K562 (cell line): ENCODE measurements at regions not wholly inside any gene's neighbourhood (a gene's known extent, or its start where the extent isn't known, plus 50 kb on each side); places are given as distances from the start of the nearest gene placed in this dataset.

Source experiments
- ATAC-seq: fragments of 200-7000 bp; cut with Tn5 transposase; 3 replicates; pipeline ENCODE4 v1.9.1; 2020; ENCODE audit warnings: moderate library complexity
- BruUV-seq: library from RNA; stranded (reverse); fragments of 400-500 nt; replicated peaks from 2 replicates; lab custom pipeline; 2021; lab: Mats Ljungman, UMichigan
- CTCF ChIA-PET: fragments of 300-600 bp; formaldehyde crosslinking; extraction: SDS; loops from one replicate; lab custom pipeline; 2021; ENCODE audit warnings: low intra/inter-chr PET ratio; lab: Yijun Ruan, JAX
- POLR2A ChIA-PET: fragments of 300-600, 350-650 bp; sonication (Branson Sonifier 250); formaldehyde crosslinking; extraction: SDS; loops from one replicate; lab custom pipeline; 2021; ENCODE audit warnings: antibody characterized with exemption, inconsistent platforms; lab: Yijun Ruan, JAX
- DNase-seq, 4 experiments: peaks; one replicate each; pipeline versions ENCODE4 v3.0.0 to v3.0.0-alpha.2; 2011 to 2018; ENCODE audit warnings: low spot score in 3 of 4, mixed read lengths in 3 of 4; ENCODE audit errors: extremely low read depth in 1 of 4
- FAIRE-seq: peaks from 2 replicates; lab custom pipeline; 2011; peaks lifted over from hg19 to GRCh38; lab: Jason Lieb, UNC
- H2AFZ ChIP-seq: 2 replicates; pipeline ENCODE4 v1.6.0; 2011; ENCODE audit warnings: low read depth, low read length, control low read depth, inconsistent platforms
- H3K27ac ChIP-seq: fragments of 200-600 bp; 3 replicates; pipeline ENCODE4 v1.8.0; 2011; ENCODE audit warnings: low read depth, mild to moderate bottlenecking, control low read depth, inconsistent platforms, low read length, moderate library complexity, mixed read lengths; ENCODE audit errors: extremely low read depth
- H3K27me3 ChIP-seq, 2 experiments: fragments of 300-600 bp in 1 of 2; 2 replicates in 1 of 2; 3 replicates in 1 of 2; pipeline versions ENCODE4 v1.6.0 to v1.8.0; 2011; ENCODE audit warnings: inconsistent platforms in 2 of 2, low read length in 2 of 2, mild to moderate bottlenecking in 1 of 2, mixed read lengths in 1 of 2, moderate library complexity in 1 of 2; ENCODE audit not compliant: control insufficient read depth in 2 of 2, insufficient read depth in 2 of 2
- H3K36me3 ChIP-seq: fragments of 300-600 bp; 3 replicates; pipeline ENCODE4 v1.8.0; 2011; ENCODE audit warnings: mild to moderate bottlenecking, low read length, inconsistent platforms; ENCODE audit not compliant: control insufficient read depth, insufficient read depth
- H3K4me1 ChIP-seq, 2 experiments: fragments of 200-600 bp in 1 of 2; replicated peaks in 1 of 2; 2 replicates in 1 of 2; 3 replicates in 1 of 2; pipeline versions ENCODE4 v1.5.1 to v1.8.0; 2011; ENCODE audit warnings: inconsistent platforms in 2 of 2, low read length in 2 of 2, mild to moderate bottlenecking in 1 of 2, mixed read lengths in 1 of 2, moderate library complexity in 1 of 2; ENCODE audit not compliant: control insufficient read depth in 2 of 2, insufficient read depth in 2 of 2
- H3K4me2 ChIP-seq: 2 replicates; pipeline ENCODE4 v1.6.1; 2011; ENCODE audit warnings: low read length, control low read depth, inconsistent platforms, mixed read lengths; ENCODE audit not compliant: insufficient read depth
- H3K4me3 ChIP-seq: fragments of 200-600 bp; sonication (generic), shearing (Covaris generic); 2 replicates; pipeline ENCODE4 v1.5.1; 2016; ENCODE audit warnings: control low read depth, inconsistent platforms
- H3K79me2 ChIP-seq: fragments of 200-600 bp; 3 replicates; pipeline ENCODE4 v1.8.0; 2011; ENCODE audit warnings: low read length, inconsistent platforms; ENCODE audit not compliant: control insufficient read depth, insufficient read depth
- H3K9ac ChIP-seq, 2 experiments: 2 replicates each; pipeline versions ENCODE4 v1.6.0 to v1.6.1; 2011; ENCODE audit warnings: low read depth in 2 of 2, low read length in 2 of 2, control low read depth in 1 of 2, inconsistent platforms in 1 of 2, mild to moderate bottlenecking in 1 of 2, mixed read lengths in 1 of 2; ENCODE audit not compliant: insufficient read depth in 1 of 2
- H3K9me1 ChIP-seq: one replicate; pipeline ENCODE4 v1.6.0; 2011; ENCODE audit warnings: inconsistent platforms, mild to moderate bottlenecking, low read length, moderate library complexity; ENCODE audit not compliant: control insufficient read depth, insufficient read depth
- H3K9me3 ChIP-seq: replicated peaks from 2 replicates; pipeline ENCODE4 v1.5.1; 2011; ENCODE audit warnings: low read depth, low read length, inconsistent platforms; ENCODE audit not compliant: control insufficient read depth, insufficient read depth
- H4K20me1 ChIP-seq: replicated peaks from 2 replicates; pipeline ENCODE4 v1.6.1; 2011; ENCODE audit warnings: low read length, inconsistent platforms, mixed read lengths; ENCODE audit not compliant: control insufficient read depth, insufficient read depth
- ARID4B ChIP-seq: sonication (generic); formaldehyde crosslinking; IDR thresholded peaks from 2 replicates; pipeline ENCODE4 v1.8.0; 2022; ENCODE audit warnings: mild to moderate bottlenecking, missing genetic modification reagents
- C11orf30 ChIP-seq: fragments of 450-650 bp; IDR thresholded peaks from 2 replicates; pipeline ENCODE4 v1.6.1; 2016; ENCODE audit warnings: low read depth, mild to moderate bottlenecking
- FOXJ2 ChIP-seq: fragments of 200-800 bp; sonication (Bioruptor generic); IDR thresholded peaks from 2 replicates; pipeline ENCODE4 v1.6.1; 2016; ENCODE audit warnings: missing genetic modification characterization, missing compliant biosample characterization
- ZNF316 ChIP-seq: fragments of 450-650 bp; IDR thresholded peaks from 2 replicates; pipeline ENCODE4 v1.6.1; 2016
- WGBS: fragments of 100-300 bp; shearing (Covaris generic); methylation state at CpG from one replicate; pipeline ENCODE4 v1.1.6; 2016; ENCODE audit warnings: low coverage, mixed read lengths; ENCODE audit not compliant: insufficient coverage; ENCODE audit errors: missing lambda C conversion rate; 5-methylcytosine and 5-hydroxymethylcytosine counted together
- in situ Hi-C: fragments of 300-500 bp; cut with MboI; formaldehyde crosslinking; loops from 4 replicates; pipeline ENCODE4 v1.15.0; 2018; ENCODE audit warnings: inconsistent platforms, mixed read lengths
- intact Hi-C: fragments of 100-400 bp; cut with micrococcal nuclease; formaldehyde crosslinking; loops from 2 replicates; pipeline ENCODE4 v1.14.2; 2022

GRCh38 chr11:121793291-121793690, 322.7 kb downstream of the BLID start (continued):
- no peak for TF ChIP-seq ARID4B (CRISPR knock-in tag)

GRCh38 chr11:121792185-121792584, 323.8 kb downstream of the BLID start:
- H3K9me1 ChIP-seq: no peaks in the 10 kb centered on the region
- intact Hi-C loops (no loop called here), in situ Hi-C loops (no loop called here)
- FAIRE-seq (no peak), DNase-seq (no peak), ATAC-seq (no peak)
- H3K27me3 ChIP-seq: no peaks in the 10 kb centered on the region
- H3K27ac ChIP-seq: no peak overlapping the region
- H4K20me1 ChIP-seq: no peaks in the 10 kb centered on the region
- H3K4me2 ChIP-seq: no peak overlapping the region
- H2AFZ ChIP-seq: no peak overlapping the region
- no peaks in the 10 kb centered on the region; the same call in 1 of the 2 replicates for H3K9me3 ChIP-seq
- 0% methylated on average over 3 of the region's 3 CpGs for WGBS
- ChIA-PET POLR2A (no interaction called here), CTCF (no interaction called here)
- H3K4me1 ChIP-seq: no peaks in the 10 kb centered on the region
- H3K4me3 ChIP-seq: no peak overlapping the region
- no peaks in the 10 kb centered on the region for H3K79me2 ChIP-seq
- TF ChIP-seq FOXJ2 (tag) (no peak), C11orf30 (0 out of 2 replicates have a peak, but pooled peaks have one; percentile 7), ZNF316 (peak; percentile 31; the same call in 1 of the 2 replicates)
- no peak overlapping the region for H3K9ac ChIP-seq
- H3K36me3 ChIP-seq: no peaks in the 10 kb centered on the region
- BruUV-seq: no TSS peak
